ENCODE measurements at regions not wholly inside any gene's neighbourhood (a gene's known extent, or its start where the extent isn't known, plus 50 kb on each side); places are given as distances from the start of the nearest gene placed in this dataset.

DNA sequence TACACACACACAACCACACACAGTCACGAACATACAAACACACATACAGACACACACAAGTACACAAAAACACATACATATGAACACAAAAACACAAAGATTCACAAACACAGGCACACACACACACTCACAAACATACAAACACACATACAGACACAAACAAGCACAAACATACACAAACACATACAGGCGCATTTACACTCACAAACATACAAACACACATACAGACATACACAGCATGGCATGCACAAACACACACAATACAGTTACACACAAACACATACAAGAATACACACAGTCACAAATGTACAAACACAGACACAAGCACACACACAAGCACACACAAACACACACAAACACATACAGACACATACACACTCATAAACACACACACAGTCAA lies 247.9 kb downstream of the TENT4A start:
- Histone ChIP-seq H2BK12ac (ENCODE audit: insufficient read length, low read depth, low read length) (no peak overlapping the region), H3T11ph (ENCODE audit: low read length) (no peak overlapping the region), H2BK20ac (ENCODE audit: low read depth, low read length, poor library complexity, severe bottlenecking) (no peak overlapping the region), H4K8ac (replicated peaks; ENCODE audit: insufficient read length, low read depth, low read length) (no peak overlapping the region), H3K23ac (ENCODE audit: insufficient read length, low read depth, low read length) (no peak overlapping the region), H3K27me3 (ENCODE audit: insufficient read depth, low read length) (no peaks in the 10 kb centered on the region), H3K14ac (ENCODE audit: insufficient read depth, low read length) (no peak overlapping the region), H3K23me2 (ENCODE audit: insufficient read length, low read depth, low read length, poor library complexity, severe bottlenecking) (no peaks in the 10 kb centered on the region), H3K4me2 (ENCODE audit: insufficient read depth, insufficient read length, low read length) (no peak overlapping the region), H3K79me1 (ENCODE audit: insufficient read depth, low read depth, low read length, poor library complexity, severe bottlenecking) (no peaks in the 10 kb centered on the region), H2BK15ac (ENCODE audit: low read depth, low read length) (no peak overlapping the region), H3K79me2 (ENCODE audit: insufficient read depth, low read length) (no peaks in the 10 kb centered on the region), H3K18ac (ENCODE audit: insufficient read length, low read depth, low read length) (no peak overlapping the region), H3K4me1 (ENCODE audit: insufficient read depth, low read length) (no peaks in the 10 kb centered on the region), H4K5ac (ENCODE audit: insufficient read length, low read depth, low read length) (no peak overlapping the region), H4K20me1 (ENCODE audit: control insufficient read depth, insufficient read depth, insufficient read length) (no peaks in the 10 kb centered on the region), H3K56ac (ENCODE audit: insufficient read length, low read depth, low read length) (no peak overlapping the region), H3K27ac (ENCODE audit: insufficient read length, low read depth, low read length) (no peak overlapping the region), H4K91ac (ENCODE audit: insufficient read length, low read depth, low read length) (no peak overlapping the region), H3K4ac (ENCODE audit: low read depth, low read length) (no peak overlapping the region), H2AK5ac (ENCODE audit: insufficient read length, low read length) (no peak overlapping the region), H2BK5ac (ENCODE audit: insufficient read length, low read length) (no peak overlapping the region), H3K9me3 (ENCODE audit: control insufficient read depth, low read depth, low read length) (no peaks in the 10 kb centered on the region), H2AFZ (ENCODE audit: low read length) (no peak overlapping the region), H2BK120ac (ENCODE audit: low read depth, low read length, poor library complexity, severe bottlenecking) (no peak overlapping the region), H3K9ac (ENCODE audit: extremely low read depth, insufficient read length, low read length) (no peak overlapping the region)
- Mint-ChIP-seq H3K4me3 (no peak overlapping the region), H3K27ac (no peak overlapping the region), H3K27me3 (ENCODE audit: low read depth) (no peaks in the 10 kb centered on the region; the same call in 1 of the 2 replicates), H3K4me1 (peaks cover 2% of the 10 kb centered on the region in 2 experiments; a peak in 3 of 4 replicates), H3K9me3 (peaks cover 2 to 3% of the 10 kb centered on the region in 2 experiments; a peak in 3 of 5 replicates), H3K36me3 (ENCODE audit: insufficient read depth in 1 of 3, low read depth in 3 of 3) (peaks cover 0 to 8% (median 2%) of the 10 kb centered on the region in 3 experiments; a peak in 2 of 7 replicates)
- DNase-seq = no peak
- TF ChIP-seq, protein P1, sequence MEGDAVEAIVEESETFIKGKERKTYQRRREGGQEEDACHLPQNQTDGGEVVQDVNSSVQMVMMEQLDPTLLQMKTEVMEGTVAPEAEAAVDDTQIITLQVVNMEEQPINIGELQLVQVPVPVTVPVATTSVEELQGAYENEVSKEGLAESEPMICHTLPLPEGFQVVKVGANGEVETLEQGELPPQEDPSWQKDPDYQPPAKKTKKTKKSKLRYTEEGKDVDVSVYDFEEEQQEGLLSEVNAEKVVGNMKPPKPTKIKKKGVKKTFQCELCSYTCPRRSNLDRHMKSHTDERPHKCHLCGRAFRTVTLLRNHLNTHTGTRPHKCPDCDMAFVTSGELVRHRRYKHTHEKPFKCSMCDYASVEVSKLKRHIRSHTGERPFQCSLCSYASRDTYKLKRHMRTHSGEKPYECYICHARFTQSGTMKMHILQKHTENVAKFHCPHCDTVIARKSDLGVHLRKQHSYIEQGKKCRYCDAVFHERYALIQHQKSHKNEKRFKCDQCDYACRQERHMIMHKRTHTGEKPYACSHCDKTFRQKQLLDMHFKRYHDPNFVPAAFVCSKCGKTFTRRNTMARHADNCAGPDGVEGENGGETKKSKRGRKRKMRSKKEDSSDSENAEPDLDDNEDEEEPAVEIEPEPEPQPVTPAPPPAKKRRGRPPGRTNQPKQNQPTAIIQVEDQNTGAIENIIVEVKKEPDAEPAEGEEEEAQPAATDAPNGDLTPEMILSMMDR (conservative IDR thresholded peaks at IDR 0.05) = no peak
- WGBS (ENCODE audit: extremely low coverage, insufficient read length, low lambda C conversion rate) = 100% methylated on average over 1 of the region's 2 CpGs

Measured in H9 (cell line).